Breast epithelium (tissue), 3 donors: ENCODE measurements at regions not wholly inside any gene's neighbourhood (a gene's known extent, or its start where the extent isn't known, plus 50 kb on each side); places are given as distances from the start of the nearest gene placed in this dataset.

Experiments used
- POLR2A ChIP-seq: fragments of 450-650 bp; IDR thresholded peaks from one replicate; pipeline ENCODE4 v1.6.1; 2016; ENCODE audit warnings: antibody characterized with exemption, mild to moderate bottlenecking, moderate library complexity
- POLR2AphosphoS5 ChIP-seq, 3 donors: sonication (generic); formaldehyde crosslinking; IDR thresholded peaks; one replicate each; pipeline ENCODE4 v1.6.1; 2017; ENCODE audit warnings: antibody characterized with exemption in 3 of 3
- TF ChIP-seq, protein P1 (sequence below), 3 donors: fragments of 450-650 bp; IDR thresholded peaks; one replicate each; pipeline ENCODE4 v1.5.1; 2016 to 2017; ENCODE audit warnings: antibody characterized with exemption in 3 of 3, mild to moderate bottlenecking in 3 of 3, moderate library complexity in 3 of 3

DNA sequence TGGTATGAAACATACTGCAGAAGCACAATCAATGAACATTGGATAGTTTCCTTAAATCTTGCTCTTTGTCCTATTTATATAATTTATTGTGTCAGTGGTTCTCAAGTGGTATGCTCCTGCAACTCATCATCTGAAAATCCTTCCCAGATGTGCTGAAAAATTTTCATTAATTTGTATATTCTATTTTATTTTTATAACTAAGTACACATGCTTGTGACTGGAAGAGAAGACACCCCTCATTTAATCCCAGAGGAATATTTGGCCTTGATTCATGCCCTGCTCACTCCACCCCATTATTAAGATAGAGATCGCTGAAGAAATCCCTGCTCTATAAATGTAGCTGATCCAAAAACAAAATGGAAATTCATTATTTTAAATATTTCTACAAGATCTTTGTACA lies 870.5 kb upstream of the CXADR start:
- TF ChIP-seq, protein P1, sequence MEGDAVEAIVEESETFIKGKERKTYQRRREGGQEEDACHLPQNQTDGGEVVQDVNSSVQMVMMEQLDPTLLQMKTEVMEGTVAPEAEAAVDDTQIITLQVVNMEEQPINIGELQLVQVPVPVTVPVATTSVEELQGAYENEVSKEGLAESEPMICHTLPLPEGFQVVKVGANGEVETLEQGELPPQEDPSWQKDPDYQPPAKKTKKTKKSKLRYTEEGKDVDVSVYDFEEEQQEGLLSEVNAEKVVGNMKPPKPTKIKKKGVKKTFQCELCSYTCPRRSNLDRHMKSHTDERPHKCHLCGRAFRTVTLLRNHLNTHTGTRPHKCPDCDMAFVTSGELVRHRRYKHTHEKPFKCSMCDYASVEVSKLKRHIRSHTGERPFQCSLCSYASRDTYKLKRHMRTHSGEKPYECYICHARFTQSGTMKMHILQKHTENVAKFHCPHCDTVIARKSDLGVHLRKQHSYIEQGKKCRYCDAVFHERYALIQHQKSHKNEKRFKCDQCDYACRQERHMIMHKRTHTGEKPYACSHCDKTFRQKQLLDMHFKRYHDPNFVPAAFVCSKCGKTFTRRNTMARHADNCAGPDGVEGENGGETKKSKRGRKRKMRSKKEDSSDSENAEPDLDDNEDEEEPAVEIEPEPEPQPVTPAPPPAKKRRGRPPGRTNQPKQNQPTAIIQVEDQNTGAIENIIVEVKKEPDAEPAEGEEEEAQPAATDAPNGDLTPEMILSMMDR (IDR thresholded peaks at IDR 0.05) = no peak
- no peak for TF ChIP-seq POLR2A
- TF ChIP-seq POLR2AphosphoS5 (IDR thresholded peaks at IDR 0.05) = no peak
